GM21619 (cell line): ENCODE measurements at regions not wholly inside any gene's neighbourhood (a gene's known extent, or its start where the extent isn't known, plus 50 kb on each side); places are given as distances from the start of the nearest gene placed in this dataset.

Source experiments
- ATAC-seq: cut with Tn5 transposase; IDR thresholded peaks from one replicate; pipeline ENCODE4 v1.9.1; 2021; ENCODE audit not compliant: unreplicated experiment

GRCh38 chr20:11740975-11741374 lies 176.7 kb upstream of the BTBD3 start:
- ATAC-seq, result no peak

GRCh38 chr20:11745145-11745544 lies 172.5 kb upstream of the BTBD3 start:
- ATAC-seq, result no peak

GRCh38 chr20:11748436-11748835 lies 169.3 kb upstream of the BTBD3 start:
- ATAC-seq, result no peak

- no peak for ATAC-seq
These were observed 165.4 kb upstream of the BTBD3 start for GRCh38 chr20:11752336-11752735.

GRCh38 chr20:11753155-11753554 lies 164.5 kb upstream of the BTBD3 start:
- no peak for ATAC-seq

- no peak for ATAC-seq
These were observed 163.2 kb upstream of the BTBD3 start for GRCh38 chr20:11754451-11754850.

GRCh38 chr20:11755071-11755841 lies 162.4 kb upstream of the BTBD3 start:
- ATAC-seq, result no peak

- no peak for ATAC-seq
These were observed 156.2 kb upstream of the BTBD3 start for GRCh38 chr20:11761497-11761896.

- ATAC-seq, result no peak
These were observed 150.7 kb upstream of the BTBD3 start for GRCh38 chr20:11766961-11767360.

- ATAC-seq, result no peak
These were observed 147.9 kb upstream of the BTBD3 start for GRCh38 chr20:11769825-11770224.

- no peak for ATAC-seq
These were observed 145.4 kb upstream of the BTBD3 start for GRCh38 chr20:11772226-11772730.

GRCh38 chr20:11776687-11777086 lies 141.0 kb upstream of the BTBD3 start:
- ATAC-seq, result no peak

GRCh38 chr20:11777387-11778205 lies 140.1 kb upstream of the BTBD3 start:
- no peak for ATAC-seq

- ATAC-seq, result no peak
These were observed 139.5 kb upstream of the BTBD3 start for GRCh38 chr20:11778206-11778570.

- ATAC-seq, result no peak
These were observed 136.8 kb upstream of the BTBD3 start for GRCh38 chr20:11780765-11781369.

- ATAC-seq, result no peak
These were observed 134.4 kb upstream of the BTBD3 start for GRCh38 chr20:11783102-11783850.

- no peak for ATAC-seq
These were observed 131.7 kb upstream of the BTBD3 start for GRCh38 chr20:11785885-11786507.

GRCh38 chr20:11790046-11790445 lies 127.6 kb upstream of the BTBD3 start:
- no peak for ATAC-seq

- no peak for ATAC-seq
These were observed 126.4 kb upstream of the BTBD3 start for GRCh38 chr20:11791316-11791715.

GRCh38 chr20:11791835-11792567 lies 125.7 kb upstream of the BTBD3 start:
- no peak for ATAC-seq
